Panc1 (cell line): ENCODE measurements at regions not wholly inside any gene's neighbourhood (a gene's known extent, or its start where the extent isn't known, plus 50 kb on each side); places are given as distances from the start of the nearest gene placed in this dataset.
"Not testable (repeated sequence)": the region's sequence is repeated elsewhere in the genome, so short reads cannot be mapped to it uniquely, and the experiment has no call there.

Source experiments
- POLR2AphosphoS5 ChIP-seq: IDR thresholded peaks from 2 replicates; pipeline ENCODE4 v1.6.1; 2012; ENCODE audit warnings: mild to moderate bottlenecking, low read depth, low read length, moderate library complexity
- SIN3A ChIP-seq: IDR thresholded peaks from 2 replicates; pipeline ENCODE4 v1.6.1; 2012; ENCODE audit warnings: low read depth, mild to moderate bottlenecking, low read length, moderate library complexity, borderline replicate concordance; ENCODE audit not compliant: insufficient read depth
- TF ChIP-seq, protein P1 (sequence below): fragments of 450-650 bp; IDR thresholded peaks from 2 replicates; pipeline ENCODE4 v1.5.1; 2017; ENCODE audit warnings: mild to moderate bottlenecking

DNA sequence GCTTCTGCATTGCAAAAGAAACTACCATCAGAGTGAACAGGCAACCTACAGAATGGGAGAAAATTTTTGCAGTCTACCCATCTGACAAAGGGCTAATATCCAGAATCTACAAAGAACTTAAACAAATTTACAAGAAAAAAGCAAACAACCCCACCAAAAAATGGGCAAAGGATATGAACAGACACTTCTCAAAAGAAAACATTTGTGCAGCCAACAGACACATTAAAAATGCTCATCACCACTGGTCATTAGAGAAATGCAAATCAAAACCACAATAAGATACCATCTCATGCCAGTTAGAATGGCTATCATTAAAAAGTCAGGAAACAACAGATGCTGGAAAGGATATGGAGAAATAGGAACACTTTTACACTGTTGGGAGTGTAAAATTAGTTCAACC is 157.3 kb downstream of the ARL4A start:
- TF ChIP-seq POLR2AphosphoS5, SIN3A: not testable (repeated sequence)
- TF ChIP-seq, protein P1, sequence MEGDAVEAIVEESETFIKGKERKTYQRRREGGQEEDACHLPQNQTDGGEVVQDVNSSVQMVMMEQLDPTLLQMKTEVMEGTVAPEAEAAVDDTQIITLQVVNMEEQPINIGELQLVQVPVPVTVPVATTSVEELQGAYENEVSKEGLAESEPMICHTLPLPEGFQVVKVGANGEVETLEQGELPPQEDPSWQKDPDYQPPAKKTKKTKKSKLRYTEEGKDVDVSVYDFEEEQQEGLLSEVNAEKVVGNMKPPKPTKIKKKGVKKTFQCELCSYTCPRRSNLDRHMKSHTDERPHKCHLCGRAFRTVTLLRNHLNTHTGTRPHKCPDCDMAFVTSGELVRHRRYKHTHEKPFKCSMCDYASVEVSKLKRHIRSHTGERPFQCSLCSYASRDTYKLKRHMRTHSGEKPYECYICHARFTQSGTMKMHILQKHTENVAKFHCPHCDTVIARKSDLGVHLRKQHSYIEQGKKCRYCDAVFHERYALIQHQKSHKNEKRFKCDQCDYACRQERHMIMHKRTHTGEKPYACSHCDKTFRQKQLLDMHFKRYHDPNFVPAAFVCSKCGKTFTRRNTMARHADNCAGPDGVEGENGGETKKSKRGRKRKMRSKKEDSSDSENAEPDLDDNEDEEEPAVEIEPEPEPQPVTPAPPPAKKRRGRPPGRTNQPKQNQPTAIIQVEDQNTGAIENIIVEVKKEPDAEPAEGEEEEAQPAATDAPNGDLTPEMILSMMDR: not testable (repeated sequence)
